B cell (primary cell): ENCODE measurements at regions not wholly inside any gene's neighbourhood (a gene's known extent, or its start where the extent isn't known, plus 50 kb on each side); places are given as distances from the start of the nearest gene placed in this dataset.

Source experiments
- ATAC-seq: fragments of 200-7000 bp; cut with Tn5 transposase; one replicate; pipeline ENCODE4 v1.10.0; 2021; ENCODE audit warnings: low read depth, mild to moderate bottlenecking, moderate number of reproducible peaks, moderate library complexity
- CTCF ChIA-PET: fragments of 350-600 bp; sonication (Branson Sonifier 250); formaldehyde crosslinking; loops from one replicate; lab custom pipeline; 2021; ENCODE audit warnings: antibody characterized with exemption, inconsistent platforms; lab: Charles Lee
- POLR2A ChIA-PET: fragments of 350-600 bp; sonication (Branson Sonifier 250); formaldehyde crosslinking; loops from one replicate; lab custom pipeline; 2021; ENCODE audit warnings: antibody characterized with exemption; lab: Charles Lee
- DNase-seq: peaks from one replicate; pipeline ENCODE4 v3.0.0; 2013
- H2AFZ ChIP-seq: 2 replicates; pipeline ENCODE4 v1.6.1; 2012; ENCODE audit warnings: mild to moderate bottlenecking, low read depth, low read length; ENCODE audit not compliant: insufficient read depth, poor library complexity, severe bottlenecking
- H3K27ac ChIP-seq, 2 donors: 1 replicate in 1 of 2; 2 replicates in 1 of 2; pipeline ENCODE4 v1.5.1; 2012 to 2013; ENCODE audit warnings: low read length in 2 of 2, mild to moderate bottlenecking in 2 of 2, moderate library complexity in 1 of 2
- H3K27me3 ChIP-seq, 4 experiments: fragments of 200-600 bp in 1 of 4; sonication (generic) in 1 of 4; replicated peaks in 1 of 4; 1 replicate in 2 of 4; 2 replicates in 2 of 4; pipeline versions ENCODE4 v1.6.1 to v1.7.0; 2013 to 2016; ENCODE audit warnings: low read length in 3 of 4, mild to moderate bottlenecking in 2 of 4, mixed read lengths in 1 of 4, moderate library complexity in 1 of 4; ENCODE audit not compliant: insufficient read depth in 4 of 4, control insufficient read depth in 3 of 4; ENCODE audit errors: control extremely low read depth in 1 of 4
- H3K36me3 ChIP-seq, 2 experiments: replicated peaks in 1 of 2; 1 replicate in 1 of 2; 2 replicates in 1 of 2; pipeline versions ENCODE4 v1.6.1 to v1.7.1; 2013; ENCODE audit warnings: low read length in 1 of 2; ENCODE audit not compliant: insufficient read depth in 2 of 2, control insufficient read depth in 1 of 2; ENCODE audit errors: control extremely low read depth in 1 of 2, extremely low read depth in 1 of 2
- H3K4me1 ChIP-seq, 2 donors: fragments of 200-600 bp in 1 of 2; sonication (generic) in 1 of 2; 1 replicate in 1 of 2; 2 replicates in 1 of 2; pipeline versions ENCODE4 v1.5.1 to v1.6.1; 2013 to 2017; ENCODE audit warnings: low read length in 2 of 2; ENCODE audit not compliant: control insufficient read depth in 2 of 2, insufficient read depth in 2 of 2
- H3K4me2 ChIP-seq: replicated peaks from 2 replicates; pipeline ENCODE3; 2012; ENCODE audit warnings: mild to moderate bottlenecking, low read depth, low read length; ENCODE audit not compliant: poor library complexity, severe bottlenecking
- H3K4me3 ChIP-seq, 5 experiments: fragments of 200-600 bp in 1 of 5; sonication (generic) in 1 of 5; 1 replicate in 3 of 5; 2 replicates in 2 of 5; pipeline versions ENCODE4 v1.5.1 to v1.7.0; 2011 to 2016; ENCODE audit warnings: low read length in 4 of 5, mild to moderate bottlenecking in 4 of 5, low read depth in 2 of 5, control low read depth in 1 of 5, moderate library complexity in 1 of 5; ENCODE audit not compliant: insufficient read depth in 1 of 5; ENCODE audit errors: control extremely low read depth in 1 of 5, extremely low read depth in 1 of 5
- H3K79me2 ChIP-seq: fragments of 200-600 bp; sonication (generic); one replicate; pipeline ENCODE4 v1.6.0; 2016; ENCODE audit warnings: low read length; ENCODE audit not compliant: control insufficient read depth, insufficient read depth
- H3K9ac ChIP-seq: fragments of 200-600 bp; sonication (generic); 2 replicates; pipeline ENCODE4 v1.6.1; 2017; ENCODE audit warnings: mild to moderate bottlenecking, low read length, moderate library complexity
- H3K9me3 ChIP-seq, 3 donors: one replicate each; pipeline versions ENCODE4 v1.6.1 to v1.7.1; 2013; ENCODE audit warnings: low read length in 2 of 3; ENCODE audit not compliant: control insufficient read depth in 2 of 3, insufficient read depth in 1 of 3; ENCODE audit errors: control extremely low read depth in 1 of 3
- H4K20me1 ChIP-seq: 2 replicates; pipeline ENCODE4 v1.6.0; 2012; ENCODE audit warnings: mild to moderate bottlenecking, low read length; ENCODE audit not compliant: insufficient read depth, control insufficient read depth, poor library complexity, severe bottlenecking
- H3K27ac Mint-ChIP-seq: one replicate; pipeline ENCODE4 v1.8.0; 2021; ENCODE audit warnings: mixed read lengths
- H3K27me3 Mint-ChIP-seq: one replicate; pipeline ENCODE4 v1.8.0; 2021; ENCODE audit warnings: mixed read lengths
- H3K4me1 Mint-ChIP-seq: one replicate; pipeline ENCODE4 v1.8.0; 2021; ENCODE audit warnings: mixed read lengths
- H3K4me3 Mint-ChIP-seq: one replicate; pipeline ENCODE4 v1.8.0; 2021; ENCODE audit warnings: mixed read lengths
- H3K9me3 Mint-ChIP-seq: one replicate; pipeline ENCODE4 v1.8.0; 2022; ENCODE audit warnings: mixed read lengths; ENCODE audit not compliant: insufficient read depth
- CTCF ChIP-seq: fragments of 200-600 bp; IDR thresholded peaks from one replicate; pipeline ENCODE4 v1.8.0; 2022; ENCODE audit warnings: antibody characterized with exemption, mild to moderate bottlenecking
- EZH2 ChIP-seq: IDR thresholded peaks from 2 replicates; pipeline ENCODE4 v1.6.1; 2012; ENCODE audit warnings: borderline replicate concordance, low read depth, mild to moderate bottlenecking, moderate library complexity, low read length; ENCODE audit not compliant: insufficient read depth, poor library complexity, severe bottlenecking
- WGBS: methylation state at CpG from one replicate; pipeline ENCODE4 v1.1.5; 2013; ENCODE audit warnings: missing lambda C conversion rate; ENCODE audit not compliant: insufficient coverage; 5-methylcytosine and 5-hydroxymethylcytosine counted together
- intact Hi-C: fragments of 100-400 bp; cut with micrococcal nuclease; formaldehyde crosslinking; loops from one replicate; pipeline ENCODE4 v1.10.0; 2022

GRCh38 chr13:103731959-103732358, 665.7 kb upstream of the SLC10A2 start:
- Histone ChIP-seq H3K4me2 (no peak overlapping the region), H2AFZ (no peak overlapping the region), H3K4me1 (no peaks in the 10 kb centered on the region), H3K36me3 (no peaks in the 10 kb centered on the region), H3K27ac (no peak overlapping the region), H3K27me3 (no peaks in the 10 kb centered on the region), H3K9me3 (no peaks in the 10 kb centered on the region), H3K9ac (no peak overlapping the region), H3K79me2 (no peaks in the 10 kb centered on the region), H3K4me3 (no peak overlapping the region), H4K20me1 (no peaks in the 10 kb centered on the region)
- Mint-ChIP-seq H3K27me3 (no peaks in the 10 kb centered on the region), H3K27ac (no peak overlapping the region), H3K9me3 (no peaks in the 10 kb centered on the region), H3K4me1 (no peaks in the 10 kb centered on the region), H3K4me3 (no peak overlapping the region)
- ATAC-seq (no peak), DNase-seq (no peak)
- POLR2A ChIA-PET = no interaction called here
- intact Hi-C loops = no loop called here
- TF ChIP-seq EZH2 (no peak), CTCF (no peak)
- CTCF ChIA-PET = no interaction called here
- WGBS = 100% methylated on average over 4 of the region's 5 CpGs

- POLR2A ChIA-PET = no interaction called here
- Mint-ChIP-seq H3K27ac (no peak overlapping the region), H3K9me3 (peaks cover 2% of the 10 kb centered on the region), H3K4me1 (no peaks in the 10 kb centered on the region), H3K27me3 (no peaks in the 10 kb centered on the region), H3K4me3 (no peak overlapping the region)
- CTCF ChIA-PET = no interaction called here
- Histone ChIP-seq H3K4me2 (no peak overlapping the region), H3K79me2 (no peaks in the 10 kb centered on the region), H3K4me1 (no peaks in the 10 kb centered on the region), H3K4me3 (no peak overlapping the region), H3K27me3 (no peaks in the 10 kb centered on the region), H3K9ac (no peak overlapping the region), H3K9me3 (no peaks in the 10 kb centered on the region), H3K27ac (no peak overlapping the region), H3K36me3 (no peaks in the 10 kb centered on the region), H2AFZ (no peak overlapping the region), H4K20me1 (no peaks in the 10 kb centered on the region)
- DNase-seq (no peak), ATAC-seq (no peak)
- WGBS = 80% methylated on average over 4 of the region's 6 CpGs
- intact Hi-C loops = no loop called here
- TF ChIP-seq EZH2 = no peak
- TF ChIP-seq CTCF = no peak
Observed at GRCh38 chr13:103730407-103730806, 664.2 kb upstream of the SLC10A2 start.
